H9 (cell line): ENCODE measurements at regions not wholly inside any gene's neighbourhood (a gene's known extent, or its start where the extent isn't known, plus 50 kb on each side); places are given as distances from the start of the nearest gene placed in this dataset.

Source experiments
- DNase-seq: peaks from one replicate; pipeline ENCODE4 v3.0.0-alpha.2; 2017
- H2AFZ ChIP-seq: one replicate; pipeline ENCODE4 v1.6.1; 2013; ENCODE audit warnings: mild to moderate bottlenecking, low read length, control low read depth, moderate library complexity
- H2AK5ac ChIP-seq: 2 replicates; pipeline ENCODE4 v1.6.1; 2013; ENCODE audit warnings: low read length, control low read depth, mixed read lengths; ENCODE audit not compliant: insufficient read length
- H2BK120ac ChIP-seq: one replicate; pipeline ENCODE4 v1.6.1; 2013; ENCODE audit warnings: low read depth, mild to moderate bottlenecking, low read length, control low read depth, inconsistent platforms; ENCODE audit not compliant: poor library complexity, severe bottlenecking
- H2BK12ac ChIP-seq: 2 replicates; pipeline ENCODE4 v1.6.1; 2013; ENCODE audit warnings: low read length, control low read depth, mixed read lengths, low read depth; ENCODE audit not compliant: insufficient read length
- H2BK15ac ChIP-seq: 2 replicates; pipeline ENCODE4 v1.6.1; 2013; ENCODE audit warnings: low read depth, low read length, control low read depth
- H2BK20ac ChIP-seq: one replicate; pipeline ENCODE4 v1.6.1; 2013; ENCODE audit warnings: low read depth, mild to moderate bottlenecking, low read length, control low read depth, inconsistent platforms; ENCODE audit not compliant: poor library complexity, severe bottlenecking
- H2BK5ac ChIP-seq: 2 replicates; pipeline ENCODE4 v1.6.1; 2013; ENCODE audit warnings: low read length, control low read depth, mixed read lengths; ENCODE audit not compliant: insufficient read length
- H3K14ac ChIP-seq: 2 replicates; pipeline ENCODE4 v1.6.1; 2013; ENCODE audit warnings: low read length, control low read depth; ENCODE audit not compliant: insufficient read depth
- H3K18ac ChIP-seq: 2 replicates; pipeline ENCODE4 v1.6.1; 2013; ENCODE audit warnings: low read depth, mild to moderate bottlenecking, mixed read lengths, low read length, control low read depth; ENCODE audit not compliant: insufficient read length
- H3K23ac ChIP-seq: 2 replicates; pipeline ENCODE4 v1.6.1; 2013; ENCODE audit warnings: low read length, control low read depth, mixed read lengths, low read depth; ENCODE audit not compliant: insufficient read length
- H3K23me2 ChIP-seq: 2 replicates; pipeline ENCODE4 v1.6.1; 2013; ENCODE audit warnings: low read depth, mild to moderate bottlenecking, mixed read lengths, low read length, control low read depth; ENCODE audit not compliant: insufficient read length, poor library complexity, severe bottlenecking
- H3K27ac ChIP-seq: 2 replicates; pipeline ENCODE4 v1.5.1; 2013; ENCODE audit warnings: low read length, control low read depth, mixed read lengths, low read depth; ENCODE audit not compliant: insufficient read length
- H3K27me3 ChIP-seq: 2 replicates; pipeline ENCODE4 v1.6.1; 2013; ENCODE audit warnings: low read length, control low read depth, inconsistent platforms; ENCODE audit not compliant: insufficient read depth
- H3K4ac ChIP-seq: 2 replicates; pipeline ENCODE4 v1.6.1; 2013; ENCODE audit warnings: low read depth, mild to moderate bottlenecking, control low read depth, inconsistent platforms, low read length, moderate library complexity
- H3K4me1 ChIP-seq: 2 replicates; pipeline ENCODE4 v1.6.1; 2013; ENCODE audit warnings: low read length, control low read depth, inconsistent platforms; ENCODE audit not compliant: insufficient read depth
- H3K4me2 ChIP-seq: 2 replicates; pipeline ENCODE4 v1.6.1; 2013; ENCODE audit warnings: low read length, control low read depth, mixed read lengths; ENCODE audit not compliant: insufficient read length, insufficient read depth
- H3K56ac ChIP-seq: 2 replicates; pipeline ENCODE4 v1.6.1; 2013; ENCODE audit warnings: low read depth, mild to moderate bottlenecking, mixed read lengths, low read length, control low read depth; ENCODE audit not compliant: insufficient read length
- H3K79me1 ChIP-seq: 2 replicates; pipeline ENCODE4 v1.6.1; 2013; ENCODE audit warnings: low read depth, mild to moderate bottlenecking, moderate library complexity, low read length, control low read depth, inconsistent platforms; ENCODE audit not compliant: insufficient read depth, poor library complexity, severe bottlenecking
- H3K79me2 ChIP-seq: 2 replicates; pipeline ENCODE4 v1.6.1; 2013; ENCODE audit warnings: low read length, control low read depth, inconsistent platforms; ENCODE audit not compliant: insufficient read depth
- H3K9ac ChIP-seq: 2 replicates; pipeline ENCODE4 v1.6.1; 2013; ENCODE audit warnings: low read length, control low read depth, mixed read lengths; ENCODE audit not compliant: insufficient read length; ENCODE audit errors: extremely low read depth
- H3K9me3 ChIP-seq: one replicate; pipeline ENCODE4 v1.6.1; 2013; ENCODE audit warnings: low read depth, low read length, inconsistent platforms; ENCODE audit not compliant: control insufficient read depth
- H3T11ph ChIP-seq: one replicate; pipeline ENCODE4 v1.6.1; 2013; ENCODE audit warnings: mild to moderate bottlenecking, low read length, control low read depth, inconsistent platforms
- H4K20me1 ChIP-seq: one replicate; pipeline ENCODE4 v1.6.1; 2013; ENCODE audit not compliant: control insufficient read depth, insufficient read length, insufficient read depth
- H4K5ac ChIP-seq: 2 replicates; pipeline ENCODE4 v1.6.1; 2013; ENCODE audit warnings: low read depth, mild to moderate bottlenecking, mixed read lengths, low read length, control low read depth; ENCODE audit not compliant: insufficient read length
- H4K8ac ChIP-seq: replicated peaks from 2 replicates; pipeline ENCODE4 v1.6.1; 2013; ENCODE audit warnings: low read length, control low read depth, mixed read lengths, low read depth; ENCODE audit not compliant: insufficient read length
- H4K91ac ChIP-seq: 2 replicates; pipeline ENCODE4 v1.6.1; 2013; ENCODE audit warnings: low read depth, mild to moderate bottlenecking, moderate library complexity, mixed read lengths, low read length, control low read depth; ENCODE audit not compliant: insufficient read length
- H3K27ac Mint-ChIP-seq, 3 experiments: 2 replicates in 2 of 3; 3 replicates in 1 of 3; pipeline ENCODE4 v1.8.0; 2020 to 2021; ENCODE audit warnings: mixed read lengths in 3 of 3, mild to moderate bottlenecking in 1 of 3, moderate library complexity in 1 of 3
- H3K27me3 Mint-ChIP-seq: 2 replicates; pipeline ENCODE4 v1.8.0; 2021; ENCODE audit warnings: low read depth, mild to moderate bottlenecking, moderate library complexity, mixed read lengths
- H3K36me3 Mint-ChIP-seq, 3 experiments: 2 replicates in 2 of 3; 3 replicates in 1 of 3; pipeline ENCODE4 v1.8.0; 2020 to 2021; ENCODE audit warnings: low read depth in 3 of 3, mixed read lengths in 3 of 3; ENCODE audit not compliant: insufficient read depth in 1 of 3
- H3K4me1 Mint-ChIP-seq, 2 experiments: 2 replicates each; pipeline ENCODE4 v1.8.0; 2020; ENCODE audit warnings: mixed read lengths in 2 of 2
- H3K4me3 Mint-ChIP-seq, 2 experiments: 2 replicates in 1 of 2; 3 replicates in 1 of 2; pipeline ENCODE4 v1.8.0; 2020 to 2021; ENCODE audit warnings: mild to moderate bottlenecking in 2 of 2, mixed read lengths in 2 of 2, moderate library complexity in 1 of 2
- H3K9me3 Mint-ChIP-seq, 2 experiments: 2 replicates in 1 of 2; 3 replicates in 1 of 2; pipeline ENCODE4 v1.8.0; 2020; ENCODE audit warnings: mild to moderate bottlenecking in 2 of 2, mixed read lengths in 2 of 2, moderate library complexity in 1 of 2
- CTCF ChIP-seq: fragments of 200-600 bp; sonication (generic); conservative IDR thresholded peaks from 3 replicates; pipeline ENCODE4 v1.8.0; 2021; ENCODE audit warnings: antibody characterized with exemption, mild to moderate bottlenecking
- WGBS: extraction: QIAGEN DNeasy Blood & Tissue Kit; methylation state at CpG from one replicate; pipeline ENCODE4 v1.1.7; 2013; ENCODE audit warnings: missing lambda C conversion rate, low lambda C conversion rate, mixed read lengths; ENCODE audit not compliant: insufficient read length; ENCODE audit errors: extremely low coverage; 5-methylcytosine and 5-hydroxymethylcytosine counted together

GRCh38 chr7:106590209-106590816, 70.6 kb downstream of the CCDC71L start:
- H3K9me3 ChIP-seq = no peaks in the 10 kb centered on the region
- H4K5ac ChIP-seq = no peak overlapping the region
- no peak overlapping the region for H3K56ac ChIP-seq
- no peak overlapping the region for H2BK15ac ChIP-seq
- H2BK5ac ChIP-seq = no peak overlapping the region
- Mint-ChIP-seq H3K27ac (no peak overlapping the region), H3K9me3 (peaks cover 2 to 6% of the 10 kb centered on the region in 2 experiments; a peak in 3 of 5 replicates), H3K36me3 (no peaks in the 10 kb centered on the region; a peak in 1 of 7 replicates), H3K27me3 (peaks cover 2% of the 10 kb centered on the region), H3K4me3 (no peak overlapping the region), H3K4me1 (peaks cover 3 to 8% of the 10 kb centered on the region in 2 experiments; a peak in 2 of 4 replicates)
- TF ChIP-seq CTCF = no peak
- no peak overlapping the region for H3T11ph ChIP-seq
- H3K79me2 ChIP-seq = no peaks in the 10 kb centered on the region
- DNase-seq = no peak
- H2BK120ac ChIP-seq = no peak overlapping the region
- H2BK12ac ChIP-seq = no peak overlapping the region
- H3K79me1 ChIP-seq = no peaks in the 10 kb centered on the region
- no peak overlapping the region for H3K4me2 ChIP-seq
- no peak overlapping the region for H4K8ac ChIP-seq
- no peak overlapping the region for H3K23ac ChIP-seq
- H3K27ac ChIP-seq = no peak overlapping the region
- H4K20me1 ChIP-seq = no peaks in the 10 kb centered on the region
- no peaks in the 10 kb centered on the region for H3K23me2 ChIP-seq
- no peak overlapping the region for H3K18ac ChIP-seq
- H3K9ac ChIP-seq = no peak overlapping the region
- no peak overlapping the region for H2BK20ac ChIP-seq
- no peak overlapping the region for H4K91ac ChIP-seq
- H3K4me1 ChIP-seq = no peaks in the 10 kb centered on the region
- H2AK5ac ChIP-seq = no peak overlapping the region
- H3K4ac ChIP-seq = no peak overlapping the region
- WGBS = no CpG with 5 or more reads among the region's 3 CpGs
- H3K27me3 ChIP-seq = no peaks in the 10 kb centered on the region
- H3K14ac ChIP-seq = no peak overlapping the region
- no peak overlapping the region for H2AFZ ChIP-seq
